ENCODE measurements at regions not wholly inside any gene's neighbourhood (a gene's known extent, or its start where the extent isn't known, plus 50 kb on each side); places are given as distances from the start of the nearest gene placed in this dataset.
"Not testable (repeated sequence)": the region's sequence is repeated elsewhere in the genome, so short reads cannot be mapped to it uniquely, and the experiment has no call there.

DNA sequence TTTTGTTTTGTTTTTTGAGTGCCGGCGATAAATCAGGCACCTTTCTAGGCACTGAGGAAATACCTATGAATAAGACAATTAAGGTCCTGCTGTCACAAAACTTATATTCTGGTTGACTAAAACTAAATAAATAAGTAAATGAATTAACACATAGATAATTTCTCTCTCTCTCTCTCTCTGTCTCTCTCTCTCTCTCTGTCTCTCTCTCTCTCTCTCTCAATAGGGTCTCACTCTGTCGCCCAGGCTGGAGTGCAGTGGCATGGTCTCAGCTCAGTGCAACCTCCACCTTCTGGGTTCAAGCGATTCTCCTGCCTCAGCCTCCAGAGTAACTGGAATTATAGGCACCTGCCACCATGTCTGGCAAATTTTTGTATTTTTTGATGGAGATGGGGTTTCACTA, 87.7 kb upstream of the ZDHHC17 start:
- TF ChIP-seq POLR2AphosphoS5, POLR2A (IDR thresholded peaks at IDR 0.05): not testable (repeated sequence)
- TF ChIP-seq, protein P1, sequence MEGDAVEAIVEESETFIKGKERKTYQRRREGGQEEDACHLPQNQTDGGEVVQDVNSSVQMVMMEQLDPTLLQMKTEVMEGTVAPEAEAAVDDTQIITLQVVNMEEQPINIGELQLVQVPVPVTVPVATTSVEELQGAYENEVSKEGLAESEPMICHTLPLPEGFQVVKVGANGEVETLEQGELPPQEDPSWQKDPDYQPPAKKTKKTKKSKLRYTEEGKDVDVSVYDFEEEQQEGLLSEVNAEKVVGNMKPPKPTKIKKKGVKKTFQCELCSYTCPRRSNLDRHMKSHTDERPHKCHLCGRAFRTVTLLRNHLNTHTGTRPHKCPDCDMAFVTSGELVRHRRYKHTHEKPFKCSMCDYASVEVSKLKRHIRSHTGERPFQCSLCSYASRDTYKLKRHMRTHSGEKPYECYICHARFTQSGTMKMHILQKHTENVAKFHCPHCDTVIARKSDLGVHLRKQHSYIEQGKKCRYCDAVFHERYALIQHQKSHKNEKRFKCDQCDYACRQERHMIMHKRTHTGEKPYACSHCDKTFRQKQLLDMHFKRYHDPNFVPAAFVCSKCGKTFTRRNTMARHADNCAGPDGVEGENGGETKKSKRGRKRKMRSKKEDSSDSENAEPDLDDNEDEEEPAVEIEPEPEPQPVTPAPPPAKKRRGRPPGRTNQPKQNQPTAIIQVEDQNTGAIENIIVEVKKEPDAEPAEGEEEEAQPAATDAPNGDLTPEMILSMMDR (IDR thresholded peaks at IDR 0.05), result not testable (repeated sequence)
